IMR-90 (cell line): ENCODE measurements at regions not wholly inside any gene's neighbourhood (a gene's known extent, or its start where the extent isn't known, plus 50 kb on each side); places are given as distances from the start of the nearest gene placed in this dataset.

Experiments
- ATAC-seq: fragments of 200-7000 bp; cut with Tn5 transposase; 2 replicates; pipeline ENCODE4 v1.9.1; 2020; ENCODE audit warnings: low read depth, mild to moderate bottlenecking, moderate library complexity
- BruUV-seq: library from RNA; stranded (reverse); fragments of 400-500 nt; replicated peaks from 2 replicates; lab custom pipeline; 2021; lab: Mats Ljungman, UMichigan
- CTCF ChIA-PET: fragments of 300-600 bp; formaldehyde crosslinking; extraction: SDS; loops from one replicate; lab custom pipeline; 2021; ENCODE audit warnings: antibody characterized with exemption; lab: Yijun Ruan, JAX
- POLR2A ChIA-PET: fragments of 300-600 bp; sonication (Branson Sonifier 250); formaldehyde crosslinking; loops from one replicate; lab custom pipeline; 2022; ENCODE audit warnings: antibody characterized with exemption; ENCODE audit not compliant: unreplicated experiment; lab: Charles Lee
- DNase-seq: peaks from one replicate; pipeline ENCODE4 v3.0.0; 2013
- H2AFZ ChIP-seq: replicated peaks from 2 replicates; pipeline ENCODE3; 2013; ENCODE audit warnings: low read length, mild to moderate bottlenecking; ENCODE audit not compliant: poor library complexity
- H2AK5ac ChIP-seq: 2 replicates; pipeline ENCODE4 v1.6.1; 2013; ENCODE audit warnings: low read depth, low read length, inconsistent platforms
- H2AK9ac ChIP-seq: replicated peaks from 2 replicates; pipeline ENCODE3; 2013; ENCODE audit warnings: mild to moderate bottlenecking, low read depth, low read length, moderate library complexity; ENCODE audit not compliant: poor library complexity
- H2BK120ac ChIP-seq: 2 replicates; pipeline ENCODE4 v1.6.1; 2013; ENCODE audit warnings: low read depth, low read length, inconsistent platforms
- H2BK15ac ChIP-seq: 3 replicates; pipeline ENCODE4 v1.6.1; 2013; ENCODE audit warnings: low read depth, low read length, inconsistent platforms
- H2BK20ac ChIP-seq: 2 replicates; pipeline ENCODE4 v1.6.1; 2013; ENCODE audit warnings: low read depth, mild to moderate bottlenecking, inconsistent platforms, low read length, moderate library complexity
- H2BK5ac ChIP-seq: 2 replicates; pipeline ENCODE4 v1.6.1; 2013; ENCODE audit warnings: mild to moderate bottlenecking, low read depth, low read length, inconsistent platforms; ENCODE audit not compliant: poor library complexity, severe bottlenecking
- H3K14ac ChIP-seq: replicated peaks from 2 replicates; pipeline ENCODE4 v1.6.1; 2013; ENCODE audit warnings: low read depth, low read length, inconsistent platforms
- H3K18ac ChIP-seq: 2 replicates; pipeline ENCODE4 v1.6.1; 2013; ENCODE audit warnings: low read depth, low read length, control low read depth
- H3K23ac ChIP-seq: 2 replicates; pipeline ENCODE4 v1.6.1; 2013; ENCODE audit warnings: low read depth, low read length, inconsistent platforms
- H3K27ac ChIP-seq: 2 replicates; pipeline ENCODE4 v1.5.1; 2013; ENCODE audit warnings: mild to moderate bottlenecking, control low read depth, low read length; ENCODE audit not compliant: insufficient read depth
- H3K27me3 ChIP-seq: 2 replicates; pipeline ENCODE4 v1.6.1; 2013; ENCODE audit warnings: low read length; ENCODE audit not compliant: control insufficient read depth, insufficient read depth
- H3K36me3 ChIP-seq: 2 replicates; pipeline ENCODE4 v1.6.1; 2013; ENCODE audit warnings: low read length, mixed read lengths; ENCODE audit not compliant: control insufficient read depth, insufficient read depth
- H3K4ac ChIP-seq: 2 replicates; pipeline ENCODE4 v1.6.1; 2013; ENCODE audit warnings: low read depth, low read length, inconsistent platforms
- H3K4me1 ChIP-seq: 2 replicates; pipeline ENCODE4 v1.6.1; 2013; ENCODE audit warnings: low read length, mixed read lengths; ENCODE audit not compliant: control insufficient read depth, insufficient read depth
- H3K4me2 ChIP-seq: 2 replicates; pipeline ENCODE4 v1.6.1; 2013; ENCODE audit warnings: low read depth, mild to moderate bottlenecking, control low read depth, low read length, moderate library complexity
- H3K4me3 ChIP-seq: 2 replicates; pipeline ENCODE4 v1.5.1; 2013; ENCODE audit warnings: low read depth, mild to moderate bottlenecking, control low read depth, low read length, moderate library complexity; ENCODE audit not compliant: insufficient read depth
- H3K56ac ChIP-seq: 2 replicates; pipeline ENCODE4 v1.6.1; 2013; ENCODE audit warnings: low read length, inconsistent platforms; ENCODE audit not compliant: insufficient read depth; ENCODE audit errors: extremely low read depth
- H3K79me1 ChIP-seq, 2 experiments: 2 replicates each; pipeline ENCODE4 v1.6.1; 2013; ENCODE audit warnings: low read length in 2 of 2, inconsistent platforms in 1 of 2, low read depth in 1 of 2
- H3K9ac ChIP-seq: 2 replicates; pipeline ENCODE4 v1.6.1; 2013; ENCODE audit warnings: low read depth, low read length, control low read depth
- H3K9me1 ChIP-seq: 2 replicates; pipeline ENCODE4 v1.6.1; 2013; ENCODE audit warnings: low read length, inconsistent platforms; ENCODE audit not compliant: insufficient read depth
- H3K9me3 ChIP-seq: 2 replicates; pipeline ENCODE4 v1.6.1; 2013; ENCODE audit warnings: low read length; ENCODE audit not compliant: control insufficient read depth, insufficient read depth
- H4K20me1 ChIP-seq: 2 replicates; pipeline ENCODE4 v1.6.1; 2013; ENCODE audit warnings: low read length, inconsistent platforms; ENCODE audit not compliant: insufficient read depth
- H4K5ac ChIP-seq: 2 replicates; pipeline ENCODE4 v1.6.1; 2013; ENCODE audit warnings: mild to moderate bottlenecking, low read depth, low read length, control low read depth
- H4K8ac ChIP-seq, 2 experiments: 2 replicates each; pipeline ENCODE4 v1.6.1; 2013; ENCODE audit warnings: low read depth in 2 of 2, low read length in 2 of 2, control low read depth in 1 of 2, inconsistent platforms in 1 of 2
- H4K91ac ChIP-seq: 2 replicates; pipeline ENCODE4 v1.6.1; 2013; ENCODE audit warnings: low read depth, low read length, inconsistent platforms; ENCODE audit not compliant: insufficient read depth
- CHD1 ChIP-seq: IDR thresholded peaks from 2 replicates; pipeline ENCODE4 v1.6.1; 2012; ENCODE audit warnings: low read depth, low read length, improper control_type of control experiment
- ELK1 ChIP-seq: fragments of 150-350 bp; IDR thresholded peaks from 2 replicates; pipeline ENCODE4 v1.6.1; 2016; ENCODE audit warnings: low read depth, mild to moderate bottlenecking, low read length, moderate library complexity, borderline replicate concordance
- MXI1 ChIP-seq: IDR thresholded peaks from 2 replicates; pipeline ENCODE4 v1.6.1; 2012; ENCODE audit warnings: low read depth, mild to moderate bottlenecking, low read length, moderate library complexity, borderline replicate concordance
- NFE2L2 ChIP-seq: fragments of 150-350 bp; IDR thresholded peaks from 2 replicates; pipeline ENCODE4 v1.6.1; 2016; ENCODE audit warnings: low read depth, mild to moderate bottlenecking, low read length
- RCOR1 ChIP-seq: IDR thresholded peaks from 2 replicates; pipeline ENCODE4 v1.6.1; 2012; ENCODE audit warnings: mild to moderate bottlenecking, low read length, improper control_type of control experiment; ENCODE audit not compliant: insufficient replicate concordance
- dilution Hi-C: fragments of 300-500 bp; cut with HindIII; formaldehyde crosslinking; loops from one replicate; pipeline ENCODE4 v1.14.3; 2018; ENCODE audit warnings: low sequenced_read_pairs; ENCODE audit not compliant: unreplicated experiment
- in situ Hi-C: fragments of 300-500 bp; cut with MboI; formaldehyde crosslinking; loops from 3 replicates; pipeline ENCODE4 v1.14.3; 2019; ENCODE audit warnings: low sequenced_read_pairs, inconsistent platforms, mixed read lengths
- intact Hi-C: fragments of 100-400 bp; cut with micrococcal nuclease; formaldehyde crosslinking; loops from 2 replicates; pipeline ENCODE4 v1.10.0; 2022

GRCh38 chr6:81878479-81878878 is 126.0 kb upstream of the TENT5A start:
- in situ Hi-C loops = no loop called here
- Histone ChIP-seq H3K23ac (no peak overlapping the region), H2BK5ac (no peak overlapping the region), H3K36me3 (no peaks in the 10 kb centered on the region), H3K4me2 (no peak overlapping the region), H4K91ac (no peak overlapping the region), H4K5ac (no peak overlapping the region), H3K27ac (no peak overlapping the region), H2AK9ac (no peak overlapping the region), H2BK15ac (no peak overlapping the region), H3K4me1 (no peaks in the 10 kb centered on the region), H2AFZ (no peak overlapping the region), H3K4ac (no peak overlapping the region), H2BK20ac (no peak overlapping the region), H3K14ac (no peak overlapping the region), H4K20me1 (no peaks in the 10 kb centered on the region), H4K8ac (no peak overlapping the region), H3K79me1 (no peaks in the 10 kb centered on the region), H2BK120ac (no peak overlapping the region), H3K9ac (no peak overlapping the region), H3K27me3 (no peaks in the 10 kb centered on the region), H3K18ac (no peak overlapping the region), H3K9me3 (no peaks in the 10 kb centered on the region), H3K9me1 (no peaks in the 10 kb centered on the region), H2AK5ac (no peak overlapping the region), H3K4me3 (no peak overlapping the region), H3K56ac (no peak overlapping the region)
- dilution Hi-C loops = no loop called here
- TF ChIP-seq ELK1 = no peak
- no peak for TF ChIP-seq CHD1
- no peak for TF ChIP-seq NFE2L2
- no peak for TF ChIP-seq MXI1
- TF ChIP-seq RCOR1 = no peak
- no peak for DNase-seq
- BruUV-seq = no TSS peak
- ATAC-seq = no peak
- ChIA-PET POLR2A (no interaction called here), CTCF (no interaction called here)
- intact Hi-C loops = no loop called here
